T-cell (primary cell): ENCODE measurements at regions not wholly inside any gene's neighbourhood (a gene's known extent, or its start where the extent isn't known, plus 50 kb on each side); places are given as distances from the start of the nearest gene placed in this dataset.
"Not testable (repeated sequence)": the region's sequence is repeated elsewhere in the genome, so short reads cannot be mapped to it uniquely, and the experiment has no call there.

ENCODE experiments used
- ATAC-seq, 4 experiments: fragments of 200-7000 bp in 3 of 4; fragments of 150-1000 bp in 1 of 4; cut with Tn5 transposase; replicated peaks in 1 of 4; 1 replicate in 3 of 4; 2 replicates in 1 of 4; pipeline ENCODE4 v1.10.0; 2021; ENCODE audit warnings: moderate library complexity in 3 of 4, mild to moderate bottlenecking in 2 of 4, moderate number of reproducible peaks in 1 of 4
- CTCF ChIA-PET, 2 donors: fragments of 300-600 bp; sonication (Branson Sonifier 250); formaldehyde crosslinking; loops; one replicate each; lab custom pipeline; 2022; ENCODE audit warnings: antibody characterized with exemption in 2 of 2; lab: Charles Lee
- POLR2A ChIA-PET, 2 donors: fragments of 300-600 bp; sonication (Branson Sonifier 250); formaldehyde crosslinking; loops; one replicate each; lab custom pipeline; 2022; ENCODE audit warnings: antibody characterized with exemption in 2 of 2; lab: Charles Lee
- DNase-seq, 35 experiments: peaks; one replicate each; pipeline versions ENCODE4 v3.0.0 to v3.0.0-alpha.2; 2013 to 2023
- H3K27ac ChIP-seq: one replicate; pipeline ENCODE4 v1.5.1; 2013; ENCODE audit warnings: low read length
- H3K27me3 ChIP-seq, 2 experiments: replicated peaks in 1 of 2; 1 replicate in 1 of 2; 2 replicates in 1 of 2; pipeline versions ENCODE4 v1.6.1 to v1.7.0; 2013; ENCODE audit warnings: low read length in 1 of 2, mixed read lengths in 1 of 2; ENCODE audit not compliant: control insufficient read depth in 2 of 2, insufficient read depth in 2 of 2; ENCODE audit errors: extremely low read depth in 1 of 2
- H3K36me3 ChIP-seq, 2 donors: 1 replicate in 1 of 2; 2 replicates in 1 of 2; pipeline versions ENCODE4 v1.6.1 to v1.7.0; 2013; ENCODE audit warnings: low read length in 1 of 2; ENCODE audit not compliant: control insufficient read depth in 2 of 2, insufficient read depth in 1 of 2; ENCODE audit errors: extremely low read depth in 1 of 2
- H3K4me1 ChIP-seq, 2 experiments: 1 replicate in 1 of 2; 2 replicates in 1 of 2; pipeline versions ENCODE4 v1.6.1 to v1.7.0; 2013; ENCODE audit warnings: low read length in 2 of 2, mixed read lengths in 1 of 2; ENCODE audit not compliant: insufficient read depth in 2 of 2, control insufficient read depth in 1 of 2; ENCODE audit errors: extremely low read depth in 1 of 2
- H3K4me3 ChIP-seq, 2 donors: 1 replicate in 1 of 2; 2 replicates in 1 of 2; pipeline versions ENCODE4 v1.5.1 to v1.7.0; 2013; ENCODE audit warnings: mild to moderate bottlenecking in 2 of 2, low read length in 1 of 2, moderate library complexity in 1 of 2; ENCODE audit not compliant: control insufficient read depth in 1 of 2; ENCODE audit errors: extremely low read depth in 1 of 2
- H3K9me3 ChIP-seq: 2 replicates; pipeline ENCODE4 v1.7.0; 2013
- H3K27ac Mint-ChIP-seq, 2 donors: one replicate each; pipeline ENCODE4 v1.8.0; 2020 to 2021; ENCODE audit warnings: mild to moderate bottlenecking in 2 of 2, mixed read lengths in 2 of 2
- H3K27me3 Mint-ChIP-seq, 2 donors: one replicate each; pipeline ENCODE4 v1.8.0; 2021 to 2022; ENCODE audit warnings: mixed read lengths in 2 of 2
- H3K36me3 Mint-ChIP-seq: one replicate; pipeline ENCODE4 v1.8.0; 2021; ENCODE audit warnings: mixed read lengths
- H3K4me1 Mint-ChIP-seq, 3 donors: one replicate each; pipeline ENCODE4 v1.8.0; 2020 to 2022; ENCODE audit warnings: mixed read lengths in 3 of 3, mild to moderate bottlenecking in 1 of 3
- H3K4me3 Mint-ChIP-seq, 3 donors: one replicate each; pipeline ENCODE4 v1.8.0; 2020 to 2022; ENCODE audit warnings: mild to moderate bottlenecking in 3 of 3, mixed read lengths in 3 of 3, moderate library complexity in 3 of 3
- H3K9me3 Mint-ChIP-seq, 3 donors: one replicate each; pipeline ENCODE4 v1.8.0; 2020 to 2022; ENCODE audit warnings: mixed read lengths in 3 of 3
- WGBS: methylation state at CpG from one replicate; pipeline ENCODE4 v1.1.5; 2013; ENCODE audit warnings: missing lambda C conversion rate; ENCODE audit not compliant: insufficient coverage; 5-methylcytosine and 5-hydroxymethylcytosine counted together

DNA sequence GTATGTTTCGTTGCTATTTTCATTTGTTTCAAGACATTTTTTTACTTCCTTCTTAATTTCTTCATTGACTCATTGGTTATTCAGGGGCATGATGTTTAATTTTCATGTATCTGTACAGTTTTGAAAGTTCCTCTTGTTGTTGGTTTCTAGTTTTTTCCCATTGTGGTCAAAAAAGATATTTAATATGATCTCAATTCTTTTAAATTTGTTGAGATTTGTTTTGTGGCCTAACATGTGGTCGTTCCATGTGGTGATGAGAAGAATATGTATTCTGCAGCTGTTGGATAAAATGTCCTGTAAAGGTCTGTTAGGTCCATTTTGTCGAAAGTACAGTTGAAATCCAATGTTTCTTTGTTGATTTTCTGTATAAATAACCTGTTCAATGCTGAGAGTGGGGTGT, 110.3 kb upstream of the MAP4K4 start:
- Mint-ChIP-seq H3K4me1 (no peaks in the 10 kb centered on the region), H3K4me3 (no peak overlapping the region), H3K27ac (no peak overlapping the region), H3K36me3 (peaks cover 5% of the 10 kb centered on the region), H3K9me3 (peaks cover 9 to 23% (median 13%) of the 10 kb centered on the region in 3 donors), H3K27me3 (no peaks in the 10 kb centered on the region)
- Histone ChIP-seq H3K36me3 (no peaks in the 10 kb centered on the region), H3K4me3 (no peak overlapping the region), H3K4me1 (no peaks in the 10 kb centered on the region), H3K27me3 (no peaks in the 10 kb centered on the region), H3K27ac (no peak overlapping the region), H3K9me3 (no peaks in the 10 kb centered on the region)
- no peak for ATAC-seq
- POLR2A ChIA-PET: no interaction called here
- WGBS: 70% methylated on average over 2 of the region's 3 CpGs
- CTCF ChIA-PET: no interaction called here
- no peak for DNase-seq

GRCh38 chr2:101583861-101584260, 108.9 kb upstream of the RFX8 start:
- POLR2A ChIA-PET: no interaction called here
- Mint-ChIP-seq H3K9me3 (peaks cover 5 to 21% (median 13%) of the 10 kb centered on the region in 3 donors), H3K27me3 (no peaks in the 10 kb centered on the region), H3K4me3 (no peak overlapping the region), H3K27ac (no peak overlapping the region), H3K36me3 (peaks cover 2% of the 10 kb centered on the region), H3K4me1 (peaks cover 0 to 8% (median 0%) of the 10 kb centered on the region in 3 donors)
- Histone ChIP-seq H3K27me3 (no peaks in the 10 kb centered on the region), H3K9me3 (no peaks in the 10 kb centered on the region), H3K27ac (no peak overlapping the region), H3K4me1 (no peaks in the 10 kb centered on the region), H3K4me3 (no peak overlapping the region), H3K36me3 (no peaks in the 10 kb centered on the region)
- DNase-seq (no peak), ATAC-seq (no peak)
- CTCF ChIA-PET: no interaction called here

- ChIA-PET POLR2A (interaction anchor here in 1 of 2 donors (0.6 kb wide), 1 partner anchor 10 kb away, joined by 3 read pairs; no protein-coding TSS in a partner anchor), CTCF (no interaction called here)
- H3K27ac ChIP-seq: no peak overlapping the region
- no peaks in the 10 kb centered on the region for H3K36me3 ChIP-seq
- no peak for ATAC-seq
- Mint-ChIP-seq H3K9me3 (peaks cover 4 to 15% (median 10%) of the 10 kb centered on the region in 3 donors), H3K4me1 (peaks cover 10 to 27% (median 11%) of the 10 kb centered on the region in 3 donors), H3K4me3 (no peak overlapping the region), H3K27ac (no peak overlapping the region), H3K36me3 (no peaks in the 10 kb centered on the region), H3K27me3 (no peaks in the 10 kb centered on the region)
- no peaks in the 10 kb centered on the region for H3K9me3 ChIP-seq
- DNase-seq: no peak
- H3K4me1 ChIP-seq: no peaks in the 10 kb centered on the region
- H3K4me3 ChIP-seq: no peak overlapping the region
- 97% methylated on average over 6 of the region's 7 CpGs for WGBS
- H3K27me3 ChIP-seq: no peaks in the 10 kb centered on the region
Measured at GRCh38 chr2:101581675-101582299, 106.9 kb upstream of the RFX8 start.

DNA sequence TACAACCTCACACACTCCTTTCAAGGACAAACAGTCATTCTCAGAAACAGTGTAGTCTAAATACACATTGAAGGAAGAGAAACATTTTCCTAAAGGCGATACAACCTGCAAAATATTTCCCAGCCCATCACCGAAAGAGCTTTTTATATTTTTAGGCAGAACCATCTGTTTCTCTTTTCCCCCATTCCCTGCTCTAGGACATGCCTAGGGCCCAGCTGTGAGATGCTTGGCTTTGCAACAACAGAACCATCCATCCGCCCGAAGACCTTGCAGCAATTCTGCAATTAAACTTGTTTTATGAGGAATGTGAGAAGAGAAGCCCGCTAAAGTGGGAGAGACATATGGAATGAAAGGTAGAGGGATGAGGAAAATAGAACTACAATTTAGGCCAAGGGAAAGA, 105.6 kb upstream of the RFX8 start:
- no peaks in the 10 kb centered on the region for H3K36me3 ChIP-seq
- Mint-ChIP-seq H3K4me3 (no peak overlapping the region), H3K27ac (no peak overlapping the region), H3K27me3 (no peaks in the 10 kb centered on the region), H3K4me1 (peaks cover 17 to 36% (median 19%) of the 10 kb centered on the region in 3 donors), H3K9me3 (peaks cover 4 to 15% (median 10%) of the 10 kb centered on the region in 3 donors), H3K36me3 (no peaks in the 10 kb centered on the region)
- H3K27ac ChIP-seq: no peak overlapping the region
- no peaks in the 10 kb centered on the region for H3K4me1 ChIP-seq
- no CpG with 5 or more reads among the region's 5 CpGs for WGBS
- H3K9me3 ChIP-seq: no peaks in the 10 kb centered on the region
- no peak for DNase-seq
- H3K27me3 ChIP-seq: no peaks in the 10 kb centered on the region
- H3K4me3 ChIP-seq: no peak overlapping the region
- ChIA-PET POLR2A (no interaction called here), CTCF (no interaction called here)
- no peak for ATAC-seq

GRCh38 chr2:101578671-101579070, 103.8 kb upstream of the RFX8 start:
- Mint-ChIP-seq H3K27ac (no peak overlapping the region), H3K4me3 (no peak overlapping the region)
- WGBS: 100% methylated on average over 1 of the region's 1 CpG

GRCh38 chr2:101578135-101578534, 103.2 kb upstream of the RFX8 start:
- H3K36me3 ChIP-seq, H3K27me3 Mint-ChIP-seq, ATAC-seq, H3K27ac Mint-ChIP-seq, H3K4me3 Mint-ChIP-seq, H3K27ac ChIP-seq, POLR2A ChIA-PET, DNase-seq, H3K36me3 Mint-ChIP-seq, CTCF ChIA-PET, H3K4me1 ChIP-seq, H3K27me3 ChIP-seq, H3K9me3 ChIP-seq, H3K4me3 ChIP-seq: not testable (repeated sequence)
- 100% methylated on average over 1 of the region's 4 CpGs for WGBS
- peaks cover 23 to 41% (median 27%) of the 10 kb centered on the region in 3 donors for H3K4me1 Mint-ChIP-seq
- peaks cover 0 to 11% (median 8%) of the 10 kb centered on the region in 3 donors for H3K9me3 Mint-ChIP-seq

More at GRCh38 chr2:101578671-101579070, 103.8 kb upstream of the RFX8 start:
- H3K9me3 ChIP-seq: no peaks in the 10 kb centered on the region
- no peaks in the 10 kb centered on the region for H3K36me3 ChIP-seq
- CTCF ChIA-PET: no interaction called here
- POLR2A ChIA-PET: no interaction called here
- H3K27ac ChIP-seq: no peak overlapping the region
- ATAC-seq (no peak), DNase-seq (no peak)
- no peaks in the 10 kb centered on the region for H3K4me1 ChIP-seq
- Mint-ChIP-seq H3K4me1 (peaks cover 23 to 41% (median 27%) of the 10 kb centered on the region in 3 donors), H3K36me3 (no peaks in the 10 kb centered on the region), H3K9me3 (peaks cover 0 to 12% (median 8%) of the 10 kb centered on the region in 3 donors), H3K27me3 (no peaks in the 10 kb centered on the region)
- H3K4me3 ChIP-seq: no peak overlapping the region
- no peaks in the 10 kb centered on the region for H3K27me3 ChIP-seq
